ENCODE measurements at regions not wholly inside any gene's neighbourhood (a gene's known extent, or its start where the extent isn't known, plus 50 kb on each side); places are given as distances from the start of the nearest gene placed in this dataset.
"Not testable (repeated sequence)": the region's sequence is repeated elsewhere in the genome, so short reads cannot be mapped to it uniquely, and the experiment has no call there.

DNA sequence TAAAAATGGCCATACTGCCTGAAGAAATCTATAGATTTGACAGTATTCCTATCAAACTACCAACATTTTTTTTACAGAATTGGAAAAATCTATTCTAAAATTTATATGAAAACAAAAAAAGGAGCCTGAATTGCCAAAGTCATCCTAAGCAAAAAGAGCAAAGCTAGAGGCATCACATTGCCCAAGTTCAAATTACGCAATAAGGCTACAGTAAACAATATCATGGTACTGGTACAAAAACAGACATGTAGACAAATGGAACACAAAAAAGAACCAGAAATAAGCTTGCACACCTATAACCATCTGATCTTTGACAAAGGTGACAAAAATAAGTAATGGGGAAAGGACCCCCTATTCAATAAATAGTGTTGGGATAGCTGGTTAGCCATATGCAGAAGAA, 50.2 kb upstream of the THSD7B start:
- in situ Hi-C loops (cut with MboI; ENCODE audit: low sequenced_read_pairs, unreplicated experiment), result no loop called here
- TF ChIP-seq, protein P1, sequence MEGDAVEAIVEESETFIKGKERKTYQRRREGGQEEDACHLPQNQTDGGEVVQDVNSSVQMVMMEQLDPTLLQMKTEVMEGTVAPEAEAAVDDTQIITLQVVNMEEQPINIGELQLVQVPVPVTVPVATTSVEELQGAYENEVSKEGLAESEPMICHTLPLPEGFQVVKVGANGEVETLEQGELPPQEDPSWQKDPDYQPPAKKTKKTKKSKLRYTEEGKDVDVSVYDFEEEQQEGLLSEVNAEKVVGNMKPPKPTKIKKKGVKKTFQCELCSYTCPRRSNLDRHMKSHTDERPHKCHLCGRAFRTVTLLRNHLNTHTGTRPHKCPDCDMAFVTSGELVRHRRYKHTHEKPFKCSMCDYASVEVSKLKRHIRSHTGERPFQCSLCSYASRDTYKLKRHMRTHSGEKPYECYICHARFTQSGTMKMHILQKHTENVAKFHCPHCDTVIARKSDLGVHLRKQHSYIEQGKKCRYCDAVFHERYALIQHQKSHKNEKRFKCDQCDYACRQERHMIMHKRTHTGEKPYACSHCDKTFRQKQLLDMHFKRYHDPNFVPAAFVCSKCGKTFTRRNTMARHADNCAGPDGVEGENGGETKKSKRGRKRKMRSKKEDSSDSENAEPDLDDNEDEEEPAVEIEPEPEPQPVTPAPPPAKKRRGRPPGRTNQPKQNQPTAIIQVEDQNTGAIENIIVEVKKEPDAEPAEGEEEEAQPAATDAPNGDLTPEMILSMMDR (IDR thresholded peaks at IDR 0.05; ENCODE audit: borderline replicate concordance, control extremely low read depth, extremely low read depth, insufficient read depth, missing control alignments), result no peak

DNA sequence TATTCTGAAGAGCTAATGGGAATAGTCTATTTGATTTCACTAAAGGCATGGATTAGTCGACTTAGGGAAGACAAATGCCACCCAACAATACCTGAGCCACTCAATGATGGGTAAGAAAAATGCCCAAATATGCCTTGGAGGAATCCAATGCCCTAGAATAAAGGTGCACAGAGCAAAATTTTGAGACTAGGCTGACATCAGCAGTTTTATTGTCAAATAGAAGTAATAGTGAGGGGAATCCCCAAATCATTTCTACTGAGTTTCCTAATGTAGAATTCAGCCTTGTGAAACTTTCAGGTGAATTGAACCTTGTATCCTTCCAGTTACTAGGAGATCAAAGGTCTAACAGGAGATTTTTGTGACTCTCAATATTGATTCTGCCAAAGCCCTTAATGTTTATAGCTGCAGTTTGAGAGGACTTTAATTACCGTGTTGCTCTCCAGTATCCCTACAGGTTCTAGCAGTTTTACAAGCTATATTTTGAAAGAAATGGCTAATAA, 50.8 kb upstream of the THSD7B start:
- in situ Hi-C loops (cut with MboI; ENCODE audit: low sequenced_read_pairs, unreplicated experiment), result no loop called here
- no peak for DNase-seq (ENCODE audit: low spot score)
- TF ChIP-seq, protein P1 (IDR thresholded peaks at IDR 0.05; ENCODE audit: borderline replicate concordance, control extremely low read depth, extremely low read depth, insufficient read depth, missing control alignments), result no peak

More for the DNA sequence above, 50.2 kb upstream of the THSD7B start:
- no peak for DNase-seq (ENCODE audit: low spot score)

DNA sequence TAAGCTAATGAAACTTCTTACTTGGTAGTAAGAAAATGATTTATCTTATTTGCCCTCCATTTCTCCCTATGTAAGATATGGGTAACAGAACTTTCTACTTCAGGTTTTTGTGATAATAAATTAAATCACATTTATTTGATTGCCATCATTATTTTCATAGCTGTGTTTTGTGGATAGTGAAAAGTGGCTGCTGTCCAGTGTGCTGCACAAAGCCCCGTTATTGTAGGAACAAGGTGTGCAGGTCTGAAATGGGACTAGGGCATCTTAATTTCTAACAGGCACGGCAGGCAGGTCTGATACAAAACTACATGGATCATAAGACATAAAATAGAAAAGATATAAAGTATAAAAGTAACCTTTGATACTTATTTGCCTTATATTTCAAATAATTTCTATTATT, 51.6 kb upstream of the THSD7B start:
- TF ChIP-seq, protein P1 (IDR thresholded peaks at IDR 0.05; ENCODE audit: borderline replicate concordance, control extremely low read depth, extremely low read depth, insufficient read depth, missing control alignments), result no peak
- in situ Hi-C loops (cut with MboI; ENCODE audit: low sequenced_read_pairs, unreplicated experiment), result no loop called here

DNA sequence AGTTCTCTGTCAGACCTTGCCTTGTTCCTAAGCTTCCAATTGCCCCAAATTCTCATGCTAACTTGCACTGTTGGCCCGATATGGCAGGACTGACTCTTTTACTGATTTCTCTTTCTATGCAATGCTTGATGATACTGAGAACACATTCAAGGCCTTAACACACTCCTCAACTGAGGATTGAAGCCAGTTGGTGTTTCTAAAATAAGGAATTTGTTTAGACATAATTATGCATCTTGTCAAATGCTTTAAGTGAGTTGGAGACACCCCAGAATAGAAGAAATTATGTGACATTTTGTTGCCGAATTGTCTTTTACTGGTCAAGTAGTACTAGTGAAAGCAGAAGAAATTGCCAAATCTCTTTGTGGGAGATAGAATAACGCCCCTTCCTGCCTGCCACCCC, 60.0 kb upstream of the THSD7B start:
- TF ChIP-seq, protein P1 (IDR thresholded peaks at IDR 0.05; ENCODE audit: borderline replicate concordance, control extremely low read depth, extremely low read depth, insufficient read depth, missing control alignments), result no peak
- in situ Hi-C loops (cut with MboI; ENCODE audit: low sequenced_read_pairs, unreplicated experiment), result no loop called here
- DNase-seq (ENCODE audit: low spot score), result no peak

More for the DNA sequence above, 51.6 kb upstream of the THSD7B start:
- DNase-seq (ENCODE audit: low spot score), result no peak

DNA sequence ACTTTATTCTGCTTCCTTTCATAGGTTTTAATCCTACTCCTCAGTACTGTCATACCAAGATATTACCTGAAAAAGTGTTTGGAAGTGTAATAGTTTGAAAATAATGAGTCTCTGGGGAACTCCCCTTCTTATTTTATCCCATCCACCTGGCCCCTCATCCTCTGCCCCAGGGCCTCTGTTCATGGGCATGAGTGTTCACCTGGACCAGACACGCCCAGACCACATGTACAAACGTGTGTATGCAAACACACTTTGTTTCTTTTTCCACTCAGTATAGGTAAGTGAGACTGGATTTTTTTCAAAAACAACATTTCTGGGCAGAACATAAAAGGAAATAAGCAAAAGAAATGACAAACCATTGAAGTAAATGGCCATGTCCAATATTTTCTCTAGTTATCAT, 62.1 kb upstream of the THSD7B start:
- DNase-seq (ENCODE audit: low spot score), result no peak
- in situ Hi-C loops (cut with MboI; ENCODE audit: low sequenced_read_pairs, unreplicated experiment), result no loop called here
- TF ChIP-seq, protein P1 (IDR thresholded peaks at IDR 0.05; ENCODE audit: borderline replicate concordance, control extremely low read depth, extremely low read depth, insufficient read depth, missing control alignments), result no peak

DNA sequence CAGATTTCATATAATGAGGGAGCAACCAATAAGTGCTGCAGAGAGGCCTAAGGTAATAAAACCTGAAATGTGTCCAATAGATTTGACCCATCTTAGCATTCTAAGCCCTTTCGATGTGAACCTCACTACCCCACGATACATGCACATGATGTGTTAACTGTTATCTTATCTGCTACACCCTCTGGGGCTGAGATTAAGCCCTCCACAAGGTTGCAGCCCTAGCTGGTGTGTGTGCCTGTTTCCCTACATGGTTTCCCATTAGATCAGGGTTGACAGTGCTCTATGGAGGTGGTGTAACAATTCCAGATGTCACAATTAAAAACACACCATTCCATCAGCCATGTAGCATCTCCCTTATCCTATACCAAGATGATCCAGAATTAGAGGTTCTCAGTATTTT, 68.9 kb upstream of the THSD7B start:
- no peak for DNase-seq (ENCODE audit: low spot score)
- in situ Hi-C loops (cut with MboI; ENCODE audit: low sequenced_read_pairs, unreplicated experiment), result no loop called here
- TF ChIP-seq, protein P1 (IDR thresholded peaks at IDR 0.05; ENCODE audit: borderline replicate concordance, control extremely low read depth, extremely low read depth, insufficient read depth, missing control alignments), result no peak

DNA sequence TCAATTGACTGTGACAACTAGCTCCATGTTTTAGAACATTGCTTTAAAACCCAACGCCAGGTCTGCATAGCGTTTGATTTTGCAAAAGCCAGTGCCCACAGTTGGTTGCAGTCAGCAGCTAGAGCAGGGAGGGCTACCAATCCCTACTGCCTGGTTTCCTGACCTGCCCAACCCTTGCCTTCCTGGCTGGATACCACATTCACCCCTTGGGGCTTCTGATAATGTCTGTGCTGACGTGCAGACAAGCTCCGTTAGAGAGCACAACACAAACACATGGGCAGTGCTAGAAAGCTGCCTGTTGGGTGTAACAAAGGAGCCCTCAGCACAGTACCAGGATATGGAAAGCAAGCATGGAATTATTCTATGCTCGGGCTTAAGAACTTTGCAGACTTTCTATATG, 71.4 kb upstream of the THSD7B start:
- DNase-seq (ENCODE audit: low spot score), result no peak
- TF ChIP-seq, protein P1 (IDR thresholded peaks at IDR 0.05; ENCODE audit: borderline replicate concordance, control extremely low read depth, extremely low read depth, insufficient read depth, missing control alignments), result no peak
- in situ Hi-C loops (cut with MboI; ENCODE audit: low sequenced_read_pairs, unreplicated experiment), result no loop called here

DNA sequence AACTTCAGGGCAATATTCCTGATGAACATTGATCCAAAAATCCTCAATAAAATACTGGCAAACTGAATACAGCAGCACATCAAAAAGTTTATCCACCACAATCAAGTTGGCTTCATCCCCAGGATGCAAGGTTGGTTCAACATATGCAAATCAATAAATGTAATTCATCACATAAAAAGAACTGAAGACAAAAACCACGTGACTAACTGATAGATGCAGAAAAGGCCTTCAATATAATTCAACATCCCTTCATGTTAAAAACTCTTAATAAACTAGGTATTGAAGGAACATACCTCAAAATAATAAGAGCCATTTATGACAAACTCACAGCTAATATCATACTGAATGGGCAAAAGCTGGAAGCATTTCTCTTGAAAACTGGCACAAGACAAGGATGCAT, 85.3 kb upstream of the THSD7B start:
- DNase-seq (ENCODE audit: low spot score); in situ Hi-C loops (cut with MboI; ENCODE audit: low sequenced_read_pairs, unreplicated experiment): not testable (repeated sequence)
